Rectal smooth muscle tissue (tissue), 1 donor: ENCODE measurements at regions not wholly inside any gene's neighbourhood (a gene's known extent, or its start where the extent isn't known, plus 50 kb on each side); places are given as distances from the start of the nearest gene placed in this dataset.

Experiments
- H3K27ac ChIP-seq: one replicate; pipeline ENCODE4 v1.7.0; 2013; ENCODE audit warnings: low read depth, low read length, inconsistent platforms
- H3K27me3 ChIP-seq: one replicate; pipeline ENCODE4 v1.7.0; 2013; ENCODE audit warnings: low read length; ENCODE audit not compliant: control insufficient read depth, insufficient read depth
- H3K36me3 ChIP-seq: one replicate; pipeline ENCODE4 v1.7.0; 2013; ENCODE audit warnings: low read length; ENCODE audit not compliant: control insufficient read depth, insufficient read depth
- H3K4me1 ChIP-seq: one replicate; pipeline ENCODE4 v1.7.0; 2013; ENCODE audit warnings: low read length; ENCODE audit not compliant: control insufficient read depth, insufficient read depth
- H3K4me3 ChIP-seq: one replicate; pipeline ENCODE4 v1.7.0; 2013; ENCODE audit warnings: low read length
- H3K9ac ChIP-seq: one replicate; pipeline ENCODE4 v1.7.0; 2013; ENCODE audit warnings: low read length

- Histone ChIP-seq H3K27ac (no peak overlapping the region), H3K36me3 (no peaks in the 10 kb centered on the region), H3K4me3 (no peak overlapping the region), H3K4me1 (no peaks in the 10 kb centered on the region), H3K27me3 (no peaks in the 10 kb centered on the region), H3K9ac (no peak overlapping the region)
These were observed 157.7 kb upstream of the KITLG start for GRCh38 chr12:88737838-88738472.

GRCh38 chr12:88736031-88736430 lies 155.8 kb upstream of the KITLG start:
- no peak overlapping the region for H3K27ac ChIP-seq
- H3K4me1 ChIP-seq: no peaks in the 10 kb centered on the region
- H3K27me3 ChIP-seq: no peaks in the 10 kb centered on the region
- H3K9ac ChIP-seq: no peak overlapping the region
- H3K4me3 ChIP-seq: no peak overlapping the region
- no peaks in the 10 kb centered on the region for H3K36me3 ChIP-seq

- no peak overlapping the region for H3K4me3 ChIP-seq
These were observed 152.7 kb upstream of the KITLG start for GRCh38 chr12:88733008-88733407.

GRCh38 chr12:88729196-88729595 lies 148.9 kb upstream of the KITLG start:
- Histone ChIP-seq H3K4me3 (no peak overlapping the region), H3K27ac (no peak overlapping the region), H3K27me3 (no peaks in the 10 kb centered on the region), H3K4me1 (peaks cover 3% of the 10 kb centered on the region), H3K9ac (no peak overlapping the region), H3K36me3 (no peaks in the 10 kb centered on the region)

More at GRCh38 chr12:88733008-88733407, 152.7 kb upstream of the KITLG start:
- Histone ChIP-seq H3K27ac (no peak overlapping the region), H3K36me3 (no peaks in the 10 kb centered on the region), H3K9ac (no peak overlapping the region), H3K27me3 (no peaks in the 10 kb centered on the region), H3K4me1 (no peaks in the 10 kb centered on the region)

GRCh38 chr12:88726806-88727720 lies 146.8 kb upstream of the KITLG start:
- Histone ChIP-seq H3K4me3 (no peak overlapping the region), H3K9ac (no peak overlapping the region), H3K27me3 (no peaks in the 10 kb centered on the region), H3K27ac (no peak overlapping the region), H3K36me3 (no peaks in the 10 kb centered on the region), H3K4me1 (peaks cover 3% of the 10 kb centered on the region)

- H3K9ac ChIP-seq: no peak overlapping the region
- no peak overlapping the region for H3K4me3 ChIP-seq
- H3K27me3 ChIP-seq: no peaks in the 10 kb centered on the region
- no peak overlapping the region for H3K27ac ChIP-seq
- no peaks in the 10 kb centered on the region for H3K36me3 ChIP-seq
- peaks cover 3% of the 10 kb centered on the region for H3K4me1 ChIP-seq
These were observed 145.4 kb upstream of the KITLG start for GRCh38 chr12:88725592-88726143.

- Histone ChIP-seq H3K27me3 (no peaks in the 10 kb centered on the region), H3K4me3 (no peak overlapping the region), H3K9ac (no peak overlapping the region), H3K27ac (no peak overlapping the region), H3K36me3 (no peaks in the 10 kb centered on the region), H3K4me1 (peaks cover 3% of the 10 kb centered on the region)
These were observed 142.9 kb upstream of the KITLG start for GRCh38 chr12:88723219-88723618.

GRCh38 chr12:88720785-88721650 lies 140.7 kb upstream of the KITLG start:
- Histone ChIP-seq H3K27ac (no peak overlapping the region), H3K9ac (no peak overlapping the region), H3K27me3 (no peaks in the 10 kb centered on the region), H3K4me1 (peaks cover 3% of the 10 kb centered on the region), H3K4me3 (no peak overlapping the region), H3K36me3 (no peaks in the 10 kb centered on the region)

- Histone ChIP-seq H3K4me3 (no peak overlapping the region), H3K36me3 (no peaks in the 10 kb centered on the region), H3K9ac (no peak overlapping the region), H3K27me3 (no peaks in the 10 kb centered on the region), H3K4me1 (peaks cover 1% of the 10 kb centered on the region), H3K27ac (no peak overlapping the region)
These were observed 140.0 kb upstream of the KITLG start for GRCh38 chr12:88720231-88720630.

GRCh38 chr12:88717188-88717587 lies 136.9 kb upstream of the KITLG start:
- Histone ChIP-seq H3K27me3 (no peaks in the 10 kb centered on the region), H3K36me3 (no peaks in the 10 kb centered on the region), H3K9ac (no peak overlapping the region), H3K4me1 (no peaks in the 10 kb centered on the region), H3K4me3 (no peak overlapping the region), H3K27ac (no peak overlapping the region)

GRCh38 chr12:88716240-88716639 lies 136.0 kb upstream of the KITLG start:
- no peak overlapping the region for H3K27ac ChIP-seq
- H3K9ac ChIP-seq: no peak overlapping the region
- no peak overlapping the region for H3K4me3 ChIP-seq
- H3K27me3 ChIP-seq: no peaks in the 10 kb centered on the region
- no peaks in the 10 kb centered on the region for H3K36me3 ChIP-seq
- no peaks in the 10 kb centered on the region for H3K4me1 ChIP-seq

- H3K4me3 ChIP-seq: no peak overlapping the region
- no peaks in the 10 kb centered on the region for H3K27me3 ChIP-seq
- no peak overlapping the region for H3K27ac ChIP-seq
- no peaks in the 10 kb centered on the region for H3K36me3 ChIP-seq
- H3K9ac ChIP-seq: no peak overlapping the region
- H3K4me1 ChIP-seq: no peaks in the 10 kb centered on the region
These were observed 135.4 kb upstream of the KITLG start for GRCh38 chr12:88715673-88716072.
